Endothelial cell of umbilical vein (primary cell): ENCODE measurements at regions not wholly inside any gene's neighbourhood (a gene's known extent, or its start where the extent isn't known, plus 50 kb on each side); places are given as distances from the start of the nearest gene placed in this dataset.

Experiments
- EZH2 ChIP-seq: IDR thresholded peaks from 2 replicates; pipeline ENCODE4 v1.6.1; 2012; ENCODE audit warnings: borderline replicate concordance, low read depth, mild to moderate bottlenecking, moderate library complexity, low read length, inconsistent platforms; ENCODE audit not compliant: severe bottlenecking
- GATA2 ChIP-seq: IDR thresholded peaks from 2 replicates; pipeline ENCODE4 v1.7.0; 2011; ENCODE audit warnings: low read depth, mild to moderate bottlenecking, moderate library complexity, mixed read lengths, low read length; ENCODE audit not compliant: insufficient read length, insufficient read depth
- JUN ChIP-seq: IDR thresholded peaks from 2 replicates; pipeline ENCODE4 v1.6.1; 2011; ENCODE audit warnings: borderline replicate concordance, low read depth; ENCODE audit not compliant: insufficient read length, insufficient read depth
- POLR2AphosphoS5 ChIP-seq: IDR thresholded peaks from 2 replicates; pipeline ENCODE4 v1.6.1; 2012; ENCODE audit warnings: low read depth, mild to moderate bottlenecking, control low read depth, low read length, moderate library complexity; ENCODE audit not compliant: insufficient read depth
- TF ChIP-seq, protein P1 (sequence below), 2 donors: IDR thresholded peaks; 1 replicate in 1 of 2; 2 replicates in 1 of 2; pipeline ENCODE4 v1.5.1; 2011; ENCODE audit warnings: low read length in 2 of 2, mild to moderate bottlenecking in 2 of 2, moderate library complexity in 2 of 2, control low read depth in 1 of 2, inconsistent platforms in 1 of 2, low read depth in 1 of 2; ENCODE audit not compliant: insufficient read depth in 1 of 2; ENCODE audit errors: extremely low read depth in 1 of 2

DNA sequence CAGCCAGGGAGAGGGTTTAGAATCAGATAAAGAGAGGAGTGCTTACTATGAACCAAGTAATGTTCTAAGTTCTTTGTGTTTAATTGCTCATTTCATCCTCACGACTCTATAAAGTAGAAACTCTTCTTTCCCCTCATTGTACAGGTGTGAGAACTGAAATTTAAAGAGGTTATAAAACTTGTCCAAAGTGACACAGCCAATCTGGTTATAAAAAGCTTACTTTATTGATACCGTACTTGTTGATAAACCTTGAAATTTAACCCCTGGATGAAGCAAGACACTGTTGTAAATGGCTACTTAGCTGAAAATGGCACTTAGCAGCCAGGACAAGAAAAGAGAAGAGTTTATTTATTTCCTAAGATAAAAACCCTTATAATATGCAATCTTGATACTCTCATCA, 702.4 kb downstream of the KCTD16 start:
- TF ChIP-seq POLR2AphosphoS5 (no peak), GATA2 (no peak), JUN (no peak), EZH2 (no peak)
- TF ChIP-seq, protein P1, sequence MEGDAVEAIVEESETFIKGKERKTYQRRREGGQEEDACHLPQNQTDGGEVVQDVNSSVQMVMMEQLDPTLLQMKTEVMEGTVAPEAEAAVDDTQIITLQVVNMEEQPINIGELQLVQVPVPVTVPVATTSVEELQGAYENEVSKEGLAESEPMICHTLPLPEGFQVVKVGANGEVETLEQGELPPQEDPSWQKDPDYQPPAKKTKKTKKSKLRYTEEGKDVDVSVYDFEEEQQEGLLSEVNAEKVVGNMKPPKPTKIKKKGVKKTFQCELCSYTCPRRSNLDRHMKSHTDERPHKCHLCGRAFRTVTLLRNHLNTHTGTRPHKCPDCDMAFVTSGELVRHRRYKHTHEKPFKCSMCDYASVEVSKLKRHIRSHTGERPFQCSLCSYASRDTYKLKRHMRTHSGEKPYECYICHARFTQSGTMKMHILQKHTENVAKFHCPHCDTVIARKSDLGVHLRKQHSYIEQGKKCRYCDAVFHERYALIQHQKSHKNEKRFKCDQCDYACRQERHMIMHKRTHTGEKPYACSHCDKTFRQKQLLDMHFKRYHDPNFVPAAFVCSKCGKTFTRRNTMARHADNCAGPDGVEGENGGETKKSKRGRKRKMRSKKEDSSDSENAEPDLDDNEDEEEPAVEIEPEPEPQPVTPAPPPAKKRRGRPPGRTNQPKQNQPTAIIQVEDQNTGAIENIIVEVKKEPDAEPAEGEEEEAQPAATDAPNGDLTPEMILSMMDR (IDR thresholded peaks at IDR 0.05; ENCODE audit: extremely low read depth in 1 of 2, insufficient read depth in 1 of 2, low read depth in 1 of 2, low read length in 2 of 2) = no peak
